CD4-positive, alpha-beta T cell treated with Interleukin-1 beta for 1 hour (primary cell): ENCODE measurements at regions not wholly inside any gene's neighbourhood (a gene's known extent, or its start where the extent isn't known, plus 50 kb on each side); places are given as distances from the start of the nearest gene placed in this dataset.
"Not testable (repeated sequence)": the region's sequence is repeated elsewhere in the genome, so short reads cannot be mapped to it uniquely, and the experiment has no call there.

Experiments used
- DNase-seq, 2 donors: peaks; one replicate each; pipeline ENCODE4 v3.0.0-alpha.2; 2020 to 2022

DNA sequence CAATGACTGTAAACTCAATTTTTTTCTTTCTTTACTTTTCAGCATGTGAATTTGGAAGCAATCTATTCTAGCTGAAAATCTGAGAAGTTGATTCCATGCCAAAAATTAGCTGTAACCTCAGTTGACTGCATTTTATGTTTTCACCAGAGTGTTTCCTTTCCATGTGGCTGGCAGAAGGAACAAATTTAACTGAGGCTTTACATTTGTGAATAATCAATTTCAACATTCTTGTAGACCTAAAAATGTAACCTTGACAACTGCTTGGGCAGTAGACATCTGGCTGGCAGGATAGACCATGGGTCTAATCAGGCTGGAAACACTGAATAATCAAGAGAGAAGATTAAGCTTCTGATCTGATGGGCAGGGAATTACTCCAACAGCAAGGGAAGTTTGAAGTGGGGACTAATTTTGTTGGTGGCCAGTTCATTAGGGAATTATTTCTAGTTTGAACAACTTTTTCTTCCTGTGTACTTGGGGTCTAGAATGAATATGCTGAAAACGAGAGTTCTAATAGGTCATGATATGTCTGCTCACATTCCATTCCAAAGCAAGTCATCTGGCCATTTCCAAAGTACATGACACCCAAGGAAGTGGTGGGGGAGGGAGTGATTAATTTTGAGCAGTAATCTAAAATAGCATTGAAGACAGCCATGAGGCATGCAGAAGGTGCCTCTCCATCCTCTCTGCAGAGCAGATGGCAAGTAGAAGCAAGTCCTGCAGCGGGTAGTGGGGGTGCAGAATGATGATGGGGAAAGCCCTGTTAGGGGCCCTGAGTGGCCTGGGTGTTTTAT is 68.2 kb downstream of the ATP23 start:
- no peak for DNase-seq

DNA sequence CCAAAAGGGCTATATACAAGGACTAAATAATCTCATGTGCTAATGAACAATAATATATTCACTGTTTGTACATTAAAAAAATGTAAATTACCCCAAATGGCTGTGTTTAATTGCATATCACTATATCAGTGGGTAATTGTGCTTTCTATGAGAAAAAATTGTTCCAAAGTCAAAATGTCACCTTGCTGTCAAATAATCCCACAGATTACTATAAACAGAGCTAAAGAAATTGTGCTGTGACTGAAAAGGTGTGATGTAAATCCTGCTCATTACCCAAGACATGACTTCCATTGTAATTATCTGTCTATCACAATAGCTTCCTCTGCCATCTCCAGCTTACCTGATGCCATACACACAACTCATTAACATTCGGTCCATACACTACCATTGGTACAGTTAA is 70.3 kb downstream of the ATP23 start:
- no peak for DNase-seq

GRCh38 chr12:58022379-58023020 is 81.1 kb downstream of the ATP23 start:
- DNase-seq, result not testable (repeated sequence)

DNA sequence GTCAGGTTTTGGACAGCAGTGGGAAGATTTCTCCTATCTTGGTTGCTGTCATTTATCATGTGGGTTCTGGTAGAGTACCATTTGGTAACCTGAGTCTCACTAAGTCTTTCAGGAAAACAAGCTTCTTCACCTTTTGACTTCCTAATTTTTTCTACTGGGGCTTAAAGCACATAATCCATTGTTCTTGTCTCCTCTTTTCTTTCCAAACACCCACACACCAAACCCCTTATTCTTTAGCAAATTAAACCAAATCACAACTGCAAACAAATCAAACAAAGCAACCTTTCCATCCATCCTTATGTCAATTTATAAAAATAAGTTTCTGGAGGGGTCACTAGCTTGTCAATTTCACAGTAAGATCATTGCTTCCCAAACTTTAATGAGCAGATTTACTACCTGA is 84.1 kb downstream of the ATP23 start:
- DNase-seq, result no peak

DNA sequence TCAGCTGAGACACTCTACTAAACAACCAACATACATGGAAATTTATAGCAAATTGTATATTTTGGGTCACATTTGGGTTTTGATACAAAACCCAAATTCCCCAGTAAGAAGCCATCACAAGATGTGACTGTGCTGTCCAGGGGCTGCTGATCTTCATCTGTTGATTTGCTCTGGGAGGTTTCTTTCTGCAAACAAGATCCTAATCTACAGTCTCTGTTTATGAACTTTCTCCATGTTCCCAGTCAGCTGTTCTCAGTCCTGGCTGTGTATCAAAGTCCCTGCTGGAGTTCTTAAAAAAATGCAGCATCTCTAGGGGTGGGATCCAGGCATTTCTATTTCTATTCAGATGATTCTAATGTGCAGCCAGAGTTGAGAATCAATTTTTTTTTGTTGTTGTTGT is 85.1 kb downstream of the ATP23 start:
- DNase-seq, result no peak

GRCh38 chr12:58026897-58027891 is 85.8 kb downstream of the ATP23 start:
- no peak for DNase-seq

DNA sequence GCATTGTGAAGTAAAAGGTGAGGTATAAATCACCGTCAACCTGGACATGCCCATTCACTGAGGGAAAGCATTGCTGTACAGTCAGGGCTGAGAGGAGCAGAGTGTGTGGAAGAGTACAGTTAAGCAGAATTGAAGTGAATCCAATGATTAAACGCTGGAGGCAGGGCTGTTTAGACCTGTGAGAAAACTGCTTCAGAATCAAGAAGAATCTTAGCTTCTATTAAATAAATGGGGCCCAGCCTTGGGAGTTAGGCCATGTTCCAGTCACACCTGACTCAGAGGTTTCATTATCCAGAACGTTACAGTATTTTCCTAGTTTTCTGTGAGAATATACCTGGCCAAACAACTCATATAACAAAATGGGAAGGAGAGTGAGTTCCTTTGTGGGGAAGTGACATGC is 86.9 kb downstream of the ATP23 start:
- no peak for DNase-seq

GRCh38 chr12:58029260-58029659 is 87.9 kb downstream of the ATP23 start:
- DNase-seq, result no peak

- DNase-seq, result no peak
Measured at GRCh38 chr12:58030566-58031279, 89.4 kb downstream of the ATP23 start.

GRCh38 chr12:58032156-58032555 is 90.8 kb downstream of the ATP23 start:
- DNase-seq, result no peak

DNA sequence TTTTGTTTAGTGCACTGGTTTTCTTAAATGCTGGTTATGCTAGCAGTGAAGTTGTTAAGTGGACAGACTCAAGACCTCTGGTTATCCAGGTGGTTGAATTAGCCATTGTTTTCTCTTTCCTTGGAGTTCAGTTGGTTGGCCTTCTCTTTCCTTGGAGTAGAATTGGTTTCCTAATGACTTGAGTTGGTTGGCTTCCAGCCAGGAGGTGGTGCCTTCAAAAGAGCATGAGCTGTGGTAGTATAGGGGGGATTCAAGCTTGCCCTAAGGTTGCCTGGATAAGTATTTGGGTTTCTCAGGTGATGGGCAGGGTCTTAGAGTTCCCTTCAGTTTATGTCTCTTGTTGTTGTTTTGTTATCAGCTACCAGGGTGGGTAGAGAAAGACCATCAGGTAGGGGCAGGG is 92.5 kb downstream of the ATP23 start:
- no peak for DNase-seq

DNA sequence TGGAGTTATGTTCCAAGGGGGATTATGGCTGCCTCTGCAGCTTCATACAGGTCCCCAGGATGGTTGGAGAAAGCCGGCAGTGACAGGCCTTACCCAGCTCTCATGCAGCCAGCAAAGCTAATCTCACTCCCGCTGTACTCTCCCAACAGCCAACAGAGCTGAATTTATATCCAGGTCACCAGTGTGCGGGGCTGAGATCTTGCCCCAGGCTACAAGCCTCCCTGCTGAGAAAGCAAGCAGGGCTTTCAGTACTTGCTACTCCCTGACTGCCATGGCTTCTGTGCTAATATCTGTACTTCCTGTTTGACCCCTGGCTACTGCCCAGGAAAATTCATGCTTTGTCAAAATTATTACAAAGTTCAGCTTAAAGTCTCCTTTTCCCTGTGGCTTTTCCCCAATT is 92.9 kb downstream of the ATP23 start:
- no peak for DNase-seq

- no peak for DNase-seq
Measured at GRCh38 chr12:58034712-58035111, 93.3 kb downstream of the ATP23 start.

DNA sequence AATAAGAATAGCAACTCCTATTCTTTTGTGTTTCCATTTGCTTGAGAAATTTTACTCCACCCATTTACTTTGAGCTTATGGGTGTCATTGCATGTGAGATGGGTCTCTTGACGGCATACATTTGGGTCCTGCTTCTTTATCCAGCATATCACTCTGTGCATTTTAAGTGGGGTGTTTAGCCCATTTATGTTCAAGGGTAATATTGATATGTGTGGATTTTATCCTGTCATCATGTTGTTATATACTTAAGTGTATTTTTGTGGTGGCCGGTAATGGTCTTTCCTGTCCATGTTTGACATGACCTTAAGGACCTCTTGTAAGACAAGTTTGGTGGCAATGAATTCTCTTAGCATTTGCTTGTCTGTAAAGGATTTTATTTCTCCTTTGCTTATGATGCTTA is 100.1 kb downstream of the ATP23 start:
- no peak for DNase-seq

GRCh38 chr12:58044966-58045365 is 103.6 kb downstream of the ATP23 start:
- DNase-seq, result no peak

- no peak for DNase-seq
Measured at GRCh38 chr12:58046271-58046670, 104.9 kb downstream of the ATP23 start.

DNA sequence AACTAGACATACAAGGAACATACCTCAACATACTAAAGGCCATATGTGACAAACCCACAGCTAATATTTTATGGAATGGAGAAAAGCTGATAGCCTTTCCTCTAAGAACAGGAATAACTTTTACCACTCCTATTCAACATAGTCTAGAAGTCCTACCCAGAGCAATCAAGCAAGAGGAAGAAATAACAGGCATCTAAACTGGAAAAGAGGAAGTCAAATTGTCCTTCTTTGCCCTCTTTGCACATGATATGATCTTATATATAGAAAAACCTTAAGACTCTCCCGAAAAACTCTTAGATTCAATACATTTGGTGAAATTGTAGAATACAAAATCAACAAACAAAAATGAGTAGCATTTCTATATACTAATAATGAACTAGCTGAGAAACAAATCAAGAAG is 110.0 kb downstream of the ATP23 start:
- no peak for DNase-seq

DNA sequence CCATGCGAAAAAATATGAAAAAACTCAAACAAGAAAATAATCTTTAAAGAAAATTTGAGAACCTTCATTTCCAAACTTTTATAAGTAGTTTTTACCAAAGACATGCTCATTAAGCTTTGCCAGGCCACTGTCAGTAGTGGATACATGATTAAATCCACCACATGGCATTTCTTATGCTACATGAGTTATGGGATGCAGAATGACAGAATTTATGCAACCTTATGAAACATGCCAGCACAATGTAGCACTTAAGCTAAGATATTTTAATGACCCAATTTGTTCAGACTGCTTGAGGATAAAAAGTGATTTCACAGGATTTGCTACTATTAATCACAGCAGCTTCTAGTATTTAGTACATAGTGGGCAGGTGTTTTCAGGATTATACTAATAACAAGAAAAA is 123.3 kb downstream of the ATP23 start:
- no peak for DNase-seq

DNA sequence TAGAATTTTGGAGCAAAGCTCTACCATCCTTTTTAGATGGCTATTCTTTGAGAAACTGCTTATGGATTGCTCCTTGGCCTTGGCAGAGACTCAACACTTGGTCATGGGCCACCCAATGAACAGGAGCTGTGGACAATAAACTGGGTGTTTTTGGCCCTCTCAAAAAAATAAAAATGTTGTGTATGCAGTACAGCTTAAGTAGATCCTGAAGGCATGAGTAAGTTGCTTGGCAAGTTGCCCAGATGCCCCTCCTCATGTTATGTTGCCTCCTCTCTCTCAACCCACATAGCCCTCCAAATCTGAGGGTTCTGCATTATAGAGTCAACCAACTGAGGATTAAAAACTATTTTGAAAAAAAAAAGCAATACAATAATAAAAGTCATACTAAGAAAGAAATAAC is 124.9 kb downstream of the ATP23 start:
- no peak for DNase-seq

DNA sequence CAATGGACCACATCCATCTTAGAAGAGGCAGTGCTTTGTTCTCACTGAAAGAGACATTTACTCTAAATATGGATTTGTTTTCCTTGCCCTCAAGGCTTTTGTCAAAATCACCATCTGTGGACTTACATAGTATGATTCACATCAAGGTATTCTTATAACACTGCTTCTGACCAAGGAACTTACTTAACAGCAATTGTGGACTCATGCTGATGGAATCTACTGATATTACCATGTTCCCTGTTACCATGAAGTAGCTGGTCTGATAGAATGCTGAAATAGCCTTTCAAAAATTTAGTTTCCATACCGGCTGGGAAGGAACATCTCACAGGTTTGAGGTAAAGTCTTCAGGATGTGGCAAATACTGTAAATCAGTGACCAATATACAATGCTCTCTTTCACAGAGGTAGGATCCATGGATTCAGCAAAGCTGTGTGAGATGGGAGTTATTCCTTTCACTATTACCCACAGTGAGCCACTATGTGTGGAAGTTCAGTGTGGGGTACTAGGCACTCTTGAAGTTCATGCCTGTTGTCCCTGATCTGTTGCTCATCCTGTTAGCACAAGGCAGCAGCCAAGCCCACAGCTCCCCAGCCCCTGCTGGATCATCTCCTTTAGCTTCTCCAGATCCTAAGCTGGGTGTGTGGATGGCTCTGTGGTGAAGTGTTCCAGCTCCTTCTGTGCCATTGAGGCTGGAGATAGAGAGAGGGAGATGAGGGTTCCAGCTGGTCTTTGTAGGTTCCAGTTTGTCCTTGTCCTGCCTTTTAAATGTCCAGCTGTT is 126.4 kb downstream of the ATP23 start:
- DNase-seq, result no peak

- no peak for DNase-seq
Measured at GRCh38 chr12:58068706-58069105, 127.3 kb downstream of the ATP23 start.
